Germinal center (tissue), 1 donor: ENCODE measurements at regions not wholly inside any gene's neighbourhood (a gene's known extent, or its start where the extent isn't known, plus 50 kb on each side); places are given as distances from the start of the nearest gene placed in this dataset.

Experiments used
- DNase-seq: peaks from one replicate; pipeline ENCODE4 v3.0.0; 2012; ENCODE audit warnings: mixed read lengths, low spot score

DNA sequence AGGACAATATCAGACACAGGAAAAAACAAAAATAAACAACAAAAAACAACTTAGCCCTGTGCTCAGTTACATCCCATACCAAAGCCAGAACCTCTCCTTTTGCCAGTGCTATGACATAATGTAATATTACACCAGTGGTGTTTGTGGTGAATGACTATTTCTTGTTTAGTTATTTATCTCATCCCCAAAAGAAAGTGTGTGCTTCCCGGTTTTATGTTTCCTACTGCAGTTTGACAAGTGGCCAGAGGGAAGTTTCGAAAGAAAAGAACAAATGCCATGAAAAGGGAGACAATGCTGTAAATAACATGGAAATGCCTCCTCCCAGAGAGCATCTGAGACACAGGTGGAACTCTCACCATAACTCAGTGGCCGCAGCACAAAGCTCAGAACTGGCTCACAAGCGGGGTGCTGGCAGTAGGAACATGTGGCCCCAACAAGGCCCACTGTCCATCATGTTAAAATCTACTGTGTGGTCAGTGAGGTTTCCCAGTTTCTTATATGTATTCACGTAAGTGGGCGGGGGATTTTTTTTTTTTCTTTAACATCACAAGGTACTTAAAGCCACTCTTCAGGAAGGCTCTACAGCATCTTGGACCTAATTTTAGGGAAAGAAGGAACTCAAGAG, 158.2 kb downstream of the BARHL2 start:
- DNase-seq = no peak

GRCh38 chr1:90558126-90558525, 159.0 kb downstream of the BARHL2 start:
- no peak for DNase-seq

- no peak for DNase-seq
Measured at GRCh38 chr1:90557706-90558105, 159.4 kb downstream of the BARHL2 start.

DNA sequence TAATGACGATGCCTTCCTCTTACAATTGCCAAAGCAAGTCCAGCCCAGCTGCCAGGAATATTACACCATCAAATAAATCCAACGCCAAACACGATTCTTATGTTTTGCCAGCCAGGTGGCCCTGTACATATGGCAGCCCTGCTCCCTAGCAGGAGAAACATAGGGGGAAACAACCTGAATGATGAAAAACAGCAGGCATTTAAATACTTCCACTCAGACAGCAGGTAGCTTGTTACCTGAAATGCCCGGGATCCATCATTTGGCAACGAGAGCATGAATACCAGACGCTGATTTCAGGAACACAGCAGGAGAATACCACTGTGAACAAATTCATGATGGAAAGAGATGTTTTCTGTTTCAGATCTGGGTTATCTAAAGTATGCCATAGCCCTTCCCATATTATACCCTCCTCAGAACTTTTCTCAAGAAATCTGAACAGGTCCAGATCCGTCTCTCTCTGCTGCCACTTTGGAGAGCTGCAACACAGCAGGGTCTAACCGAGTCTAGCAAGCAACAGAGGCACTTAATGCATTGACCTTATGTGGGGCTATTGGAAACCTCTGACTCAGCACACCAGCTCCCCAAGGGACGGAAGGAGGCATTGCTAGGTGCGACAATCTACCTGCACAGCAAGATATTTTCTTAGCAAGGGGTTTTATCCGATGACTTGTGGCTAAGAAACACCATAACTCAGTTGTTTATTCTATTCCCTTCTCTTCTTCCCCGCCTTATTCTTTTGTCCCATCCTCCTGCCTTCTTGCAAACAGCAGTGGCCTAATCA, 166.3 kb downstream of the BARHL2 start:
- no peak for DNase-seq

- DNase-seq = no peak
Measured at GRCh38 chr1:90544356-90544755, 172.7 kb downstream of the BARHL2 start.

GRCh38 chr1:90537606-90538362, 179.3 kb downstream of the BARHL2 start:
- no peak for DNase-seq

DNA sequence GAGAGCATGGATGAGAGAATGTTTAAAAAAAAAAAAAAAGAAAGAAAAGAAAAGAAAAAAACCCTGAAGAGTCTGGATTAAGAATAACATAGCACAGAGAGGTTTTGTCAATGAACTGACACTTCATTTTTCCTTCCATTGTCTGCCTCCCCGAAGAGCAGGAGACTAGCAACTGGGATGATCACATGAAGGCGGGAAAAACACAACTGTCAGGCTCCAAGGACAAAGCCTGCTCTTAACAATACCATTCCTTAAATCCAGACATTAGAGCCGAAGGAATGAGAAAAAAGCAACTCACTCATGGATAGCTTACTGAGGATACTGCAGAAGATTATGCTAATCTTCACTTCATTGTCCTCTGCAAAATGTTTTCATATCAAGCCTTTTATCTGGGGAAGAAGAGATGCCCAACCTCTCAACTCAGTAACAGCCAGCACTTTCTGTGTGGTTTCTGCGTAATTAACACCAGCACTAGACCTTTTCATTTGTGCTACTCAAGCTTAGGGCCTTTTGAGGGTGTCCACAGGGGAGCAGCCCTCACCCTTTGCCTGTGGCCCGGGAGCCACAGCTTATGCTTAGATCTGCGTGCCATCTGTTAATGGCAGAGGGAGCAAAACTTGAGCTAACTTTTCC, 182.3 kb downstream of the BARHL2 start:
- DNase-seq = no peak

DNA sequence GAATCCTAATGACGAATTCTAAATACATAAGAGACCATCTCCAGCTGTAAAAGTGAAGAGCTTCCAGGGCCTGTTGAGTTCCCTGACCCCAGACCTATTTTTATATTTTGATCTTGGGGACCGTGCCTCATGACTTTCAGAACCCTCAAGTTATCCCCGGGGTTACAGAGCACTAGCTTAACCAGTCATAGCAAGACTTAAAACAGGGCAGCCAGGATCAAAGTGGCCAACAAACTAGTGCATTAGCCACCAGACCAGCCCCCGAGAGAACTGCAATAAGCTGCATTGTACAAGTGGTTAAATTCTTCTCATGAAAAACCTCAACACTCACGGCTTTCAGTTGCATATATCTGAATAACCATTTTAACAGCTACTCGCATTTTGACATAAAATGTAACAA, 183.0 kb downstream of the BARHL2 start:
- no peak for DNase-seq

DNA sequence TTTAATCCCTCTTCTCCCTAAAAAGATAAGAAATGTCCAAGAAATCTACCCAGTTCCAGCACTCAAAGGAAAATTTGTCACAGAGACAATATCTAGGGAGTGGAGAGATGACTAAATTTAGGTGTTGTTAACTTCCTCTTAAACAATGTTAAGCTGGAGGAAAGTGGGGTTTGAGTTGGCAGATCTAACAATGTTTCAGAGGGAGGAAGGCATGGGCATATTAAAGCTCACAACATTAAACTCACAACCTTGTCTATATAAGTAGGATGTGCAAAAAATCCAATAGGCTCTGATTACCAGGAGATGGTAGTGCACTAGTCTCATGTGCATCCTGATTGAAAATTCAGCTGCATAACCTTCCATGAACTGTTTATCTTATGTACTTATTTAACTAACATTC, 190.1 kb downstream of the BARHL2 start:
- no peak for DNase-seq

DNA sequence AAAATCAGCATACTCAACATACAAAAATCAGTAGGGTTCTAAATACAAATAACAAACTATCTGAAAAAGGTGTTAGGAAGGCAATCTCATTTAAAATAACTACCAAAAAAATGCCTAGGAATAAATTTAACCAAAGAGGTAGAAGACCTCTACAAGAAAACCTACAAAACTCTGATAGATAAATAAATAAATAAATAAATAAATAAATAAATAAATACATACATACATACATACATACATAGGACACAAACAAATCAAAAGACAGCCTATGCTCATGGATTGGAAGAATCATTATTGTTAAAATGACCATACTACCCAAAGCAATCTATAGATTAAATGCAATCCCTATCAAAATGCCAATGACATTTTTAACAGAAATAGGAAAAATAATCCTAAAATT, 194.7 kb downstream of the BARHL2 start:
- no peak for DNase-seq

DNA sequence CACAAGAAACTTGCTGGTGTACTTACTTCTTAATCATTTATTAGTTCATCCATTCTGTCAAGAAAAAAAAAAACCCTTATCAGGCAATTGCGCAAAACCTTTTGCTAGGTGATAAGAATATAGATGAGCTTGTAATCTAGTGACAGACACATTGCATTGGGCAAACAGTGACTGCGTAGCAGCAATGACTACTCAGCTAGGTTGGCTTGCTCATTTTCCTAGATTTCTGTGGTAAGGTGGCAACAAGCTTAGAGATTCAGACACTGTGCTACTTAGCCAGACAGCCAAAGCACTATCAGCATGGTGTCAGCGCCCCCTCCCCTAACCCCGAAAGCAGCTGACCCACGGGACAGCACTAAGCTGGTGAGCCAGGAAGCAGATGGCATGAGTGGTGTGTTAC, 203.1 kb downstream of the BARHL2 start:
- no peak for DNase-seq

DNA sequence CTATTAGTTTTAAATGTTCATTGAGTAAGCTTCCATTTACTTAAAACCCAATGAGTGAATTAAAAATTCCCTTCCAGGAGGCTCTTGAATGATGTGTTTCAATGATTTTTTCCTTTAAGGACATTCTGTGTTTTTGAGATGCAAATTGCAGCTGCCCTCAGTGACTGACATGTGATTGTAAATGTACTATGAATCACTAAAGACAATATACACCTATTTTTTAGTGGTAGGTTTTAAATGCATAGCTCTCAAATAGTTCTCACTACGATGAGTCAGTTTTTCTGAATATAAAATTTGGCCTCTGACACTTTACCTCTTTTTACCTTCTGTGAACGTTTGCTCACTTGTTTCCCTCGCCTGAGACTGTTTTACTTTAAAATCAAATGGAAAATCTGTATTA, 204.7 kb downstream of the BARHL2 start:
- DNase-seq = no peak

- DNase-seq = no peak
Measured at GRCh38 chr1:90510143-90510542, 207.0 kb downstream of the BARHL2 start.

- DNase-seq = no peak
Measured at GRCh38 chr1:90509225-90510048, 207.7 kb downstream of the BARHL2 start.

DNA sequence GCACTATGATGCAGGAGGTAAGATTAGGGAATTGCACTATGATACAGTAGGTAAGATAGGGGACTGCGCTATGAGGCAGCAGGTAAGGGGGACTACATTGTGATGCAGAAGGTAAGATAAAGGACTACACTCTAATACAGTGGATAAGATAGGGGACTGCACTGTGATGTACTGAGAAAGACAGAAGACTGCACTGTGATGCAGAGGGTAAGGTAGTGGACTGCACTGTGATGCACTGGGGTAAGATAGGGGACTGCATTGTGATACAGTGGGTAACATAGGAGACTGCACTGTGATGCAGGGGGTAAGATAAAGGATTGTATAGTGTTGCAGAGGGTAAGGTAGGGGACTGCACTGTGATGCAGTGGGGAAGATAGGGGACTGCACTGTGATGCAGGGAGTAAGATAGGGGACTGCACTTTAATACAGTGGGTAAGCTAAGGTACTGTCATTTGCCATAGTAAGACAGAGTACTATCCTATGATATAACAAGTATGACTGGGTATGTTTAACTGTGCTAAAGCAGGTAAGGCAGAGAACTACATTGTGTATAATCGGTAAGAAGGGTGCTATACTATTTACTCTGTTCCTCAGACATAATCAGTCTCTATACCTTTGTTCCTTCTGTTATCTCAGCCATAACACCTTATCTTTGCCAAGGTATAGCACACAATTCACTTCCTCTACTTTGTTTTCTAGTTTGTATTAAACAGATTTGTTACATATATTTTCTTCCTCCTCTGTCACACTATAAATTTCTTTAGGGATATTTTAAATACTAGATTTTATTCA, 208.5 kb downstream of the BARHL2 start:
- no peak for DNase-seq

- DNase-seq = no peak
Measured at GRCh38 chr1:90507173-90507572, 209.9 kb downstream of the BARHL2 start.

DNA sequence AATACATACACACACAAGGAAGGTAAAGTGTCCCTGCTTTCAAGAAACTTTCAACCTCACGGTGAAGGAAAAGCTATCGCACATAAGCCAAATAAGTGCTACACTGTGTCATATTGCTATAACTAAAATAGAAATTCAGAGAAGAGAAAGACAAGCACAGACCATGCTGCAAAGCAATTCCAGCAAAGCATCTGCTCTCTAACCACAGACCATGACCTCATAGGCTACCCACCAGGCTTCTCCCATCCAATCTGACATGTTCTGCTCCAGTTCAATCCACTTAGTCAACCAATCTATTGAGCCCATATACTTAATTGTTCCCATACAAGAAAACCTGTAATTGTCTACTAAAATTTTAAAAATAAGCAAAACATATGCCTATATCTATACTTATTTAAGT, 211.3 kb downstream of the BARHL2 start:
- DNase-seq = no peak

DNA sequence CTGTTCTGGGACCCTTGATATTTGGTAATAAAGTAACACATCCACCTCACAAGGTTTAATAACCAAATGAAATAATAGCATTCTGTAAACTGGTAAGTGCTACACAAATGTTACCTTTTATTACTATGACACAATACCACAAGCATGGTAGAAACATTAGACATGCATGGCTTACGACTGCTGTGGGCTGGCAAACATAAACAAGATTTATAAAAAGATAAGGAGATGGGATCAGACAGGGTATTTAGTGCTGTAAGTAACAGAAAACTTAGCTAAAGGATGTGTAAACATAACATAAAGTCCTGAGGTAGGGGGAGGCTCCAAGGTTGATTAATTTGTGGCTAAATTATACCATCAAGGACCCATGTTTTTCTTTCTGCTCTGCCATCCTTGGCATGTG, 212.6 kb downstream of the BARHL2 start:
- DNase-seq = no peak

GRCh38 chr1:90502696-90503095, 214.4 kb downstream of the BARHL2 start:
- DNase-seq = no peak

DNA sequence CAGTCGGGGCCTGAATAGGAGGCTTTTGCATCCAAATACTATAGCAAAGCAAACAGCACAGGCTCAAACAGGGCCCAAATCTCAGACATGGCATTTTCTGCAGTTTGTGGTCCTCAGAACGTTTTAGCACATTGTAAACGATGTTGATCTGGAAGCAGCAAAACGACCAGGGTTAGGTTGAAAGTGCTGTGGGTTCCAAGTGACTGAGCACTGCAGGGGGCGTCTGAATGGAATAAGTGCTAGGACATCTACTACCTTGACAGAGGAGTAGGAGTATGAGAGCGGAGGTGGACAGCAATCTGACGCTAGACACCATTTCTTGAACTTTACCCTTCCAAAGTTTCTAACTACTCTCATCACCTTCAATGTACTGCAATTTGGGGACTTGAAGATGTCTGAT, 214.9 kb downstream of the BARHL2 start:
- DNase-seq = no peak

- no peak for DNase-seq
Measured at GRCh38 chr1:90501281-90501680, 215.8 kb downstream of the BARHL2 start.
